ENCODE measurements at regions not wholly inside any gene's neighbourhood (a gene's known extent, or its start where the extent isn't known, plus 50 kb on each side); places are given as distances from the start of the nearest gene placed in this dataset.

DNA sequence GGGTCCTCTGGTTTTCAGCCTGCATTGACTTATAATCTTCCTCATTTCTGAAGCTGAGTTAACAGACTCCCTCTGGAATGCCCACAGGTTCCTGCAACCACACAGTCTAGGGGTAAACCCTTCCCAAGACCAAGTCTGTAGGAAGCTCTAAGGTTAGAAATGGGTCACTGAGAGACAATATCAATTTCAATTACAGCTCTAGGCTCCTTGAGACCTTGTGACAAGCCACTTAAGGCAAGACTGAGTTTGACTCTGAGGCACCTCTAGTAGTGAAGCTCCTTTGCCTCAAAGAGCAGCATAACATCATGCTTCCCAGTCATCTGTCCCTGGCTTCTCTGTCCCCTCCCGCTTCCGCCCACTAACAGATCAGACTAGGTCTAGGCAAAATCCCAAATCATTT, 333.2 kb upstream of the JARID2 start:
- TF ChIP-seq, protein P1, sequence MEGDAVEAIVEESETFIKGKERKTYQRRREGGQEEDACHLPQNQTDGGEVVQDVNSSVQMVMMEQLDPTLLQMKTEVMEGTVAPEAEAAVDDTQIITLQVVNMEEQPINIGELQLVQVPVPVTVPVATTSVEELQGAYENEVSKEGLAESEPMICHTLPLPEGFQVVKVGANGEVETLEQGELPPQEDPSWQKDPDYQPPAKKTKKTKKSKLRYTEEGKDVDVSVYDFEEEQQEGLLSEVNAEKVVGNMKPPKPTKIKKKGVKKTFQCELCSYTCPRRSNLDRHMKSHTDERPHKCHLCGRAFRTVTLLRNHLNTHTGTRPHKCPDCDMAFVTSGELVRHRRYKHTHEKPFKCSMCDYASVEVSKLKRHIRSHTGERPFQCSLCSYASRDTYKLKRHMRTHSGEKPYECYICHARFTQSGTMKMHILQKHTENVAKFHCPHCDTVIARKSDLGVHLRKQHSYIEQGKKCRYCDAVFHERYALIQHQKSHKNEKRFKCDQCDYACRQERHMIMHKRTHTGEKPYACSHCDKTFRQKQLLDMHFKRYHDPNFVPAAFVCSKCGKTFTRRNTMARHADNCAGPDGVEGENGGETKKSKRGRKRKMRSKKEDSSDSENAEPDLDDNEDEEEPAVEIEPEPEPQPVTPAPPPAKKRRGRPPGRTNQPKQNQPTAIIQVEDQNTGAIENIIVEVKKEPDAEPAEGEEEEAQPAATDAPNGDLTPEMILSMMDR (IDR thresholded peaks at IDR 0.05; ENCODE audit: control insufficient read depth, insufficient read depth, low read depth, low read length, missing control alignments): no peak
- no peak for DNase-seq (ENCODE audit: low read depth)
- H3K4me3 ChIP-seq (ENCODE audit: control insufficient read depth, low read depth, low read length): no peak overlapping the region

DNA sequence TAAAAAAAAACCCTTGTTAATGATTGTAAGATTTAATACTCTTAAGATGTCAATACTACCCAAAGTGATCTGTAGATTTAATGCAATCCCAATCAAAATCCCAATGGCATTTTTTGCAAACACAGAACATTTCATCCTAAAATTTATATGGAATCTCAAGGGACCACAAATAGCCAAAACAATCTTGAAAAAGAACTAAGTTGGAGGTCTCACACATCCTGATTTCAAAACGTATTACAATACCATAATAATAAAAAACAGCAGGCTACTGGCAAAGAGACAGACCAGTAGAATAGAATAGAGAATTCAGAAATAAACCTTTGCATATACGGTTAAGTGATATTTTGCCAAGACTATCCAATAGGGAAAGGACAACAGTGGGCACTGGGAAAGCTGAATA, 331.9 kb upstream of the JARID2 start:
- no peak overlapping the region for H3K4me3 ChIP-seq (ENCODE audit: control insufficient read depth, low read depth, low read length)
- no peak for DNase-seq (ENCODE audit: low read depth)
- TF ChIP-seq, protein P1 (IDR thresholded peaks at IDR 0.05; ENCODE audit: control insufficient read depth, insufficient read depth, low read depth, low read length, missing control alignments): no peak

DNA sequence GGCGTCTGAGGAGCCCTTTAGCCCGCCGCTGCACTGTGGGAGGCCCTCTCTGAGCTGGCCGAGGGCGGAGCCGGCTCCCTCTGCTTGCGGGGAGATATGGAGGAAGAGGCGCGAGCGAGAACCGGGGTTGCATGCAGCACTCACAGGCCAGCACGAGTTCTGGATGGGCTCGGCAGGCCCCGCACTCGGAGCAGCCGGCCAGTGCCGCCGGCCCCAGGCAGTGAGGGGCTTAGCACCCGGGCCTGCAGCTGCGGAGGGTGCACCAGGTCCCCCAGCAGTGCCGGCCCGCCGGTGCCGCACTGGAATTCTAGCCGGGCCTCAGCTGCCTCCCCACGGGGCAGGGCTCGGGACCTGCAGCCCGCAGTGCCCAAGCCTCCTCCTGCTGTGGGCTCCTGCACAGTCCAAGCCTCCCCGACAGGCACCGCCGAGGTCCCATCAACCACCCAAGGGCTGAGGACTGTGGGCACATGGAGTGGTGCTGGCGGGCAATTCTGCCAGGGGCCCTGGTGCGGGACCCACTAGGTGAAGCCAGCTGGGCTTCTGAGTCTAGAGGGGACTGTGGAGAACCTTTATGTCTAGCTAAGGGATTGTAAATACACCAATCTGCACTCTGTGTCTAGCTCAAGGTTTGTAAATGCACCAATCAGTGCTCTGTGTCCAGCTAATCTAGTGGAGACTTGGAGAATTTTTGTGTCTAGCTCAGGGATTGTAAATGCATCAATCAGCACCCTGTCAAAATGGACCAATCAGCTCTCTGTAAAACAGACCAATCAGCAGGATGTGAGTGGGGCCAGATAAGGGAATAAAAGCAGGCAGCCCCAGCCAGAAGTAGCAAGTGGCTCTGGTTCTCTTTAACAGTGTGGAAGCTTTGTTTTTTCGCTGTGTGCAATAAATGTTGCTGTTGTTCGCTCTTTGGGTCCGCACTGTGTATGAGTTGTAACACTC, 329.7 kb upstream of the JARID2 start:
- no peak for DNase-seq (ENCODE audit: low read depth)
- TF ChIP-seq, protein P1 (IDR thresholded peaks at IDR 0.05; ENCODE audit: control insufficient read depth, insufficient read depth, low read depth, low read length, missing control alignments): no peak
- no peak overlapping the region for H3K4me3 ChIP-seq (ENCODE audit: control insufficient read depth, low read depth, low read length)

DNA sequence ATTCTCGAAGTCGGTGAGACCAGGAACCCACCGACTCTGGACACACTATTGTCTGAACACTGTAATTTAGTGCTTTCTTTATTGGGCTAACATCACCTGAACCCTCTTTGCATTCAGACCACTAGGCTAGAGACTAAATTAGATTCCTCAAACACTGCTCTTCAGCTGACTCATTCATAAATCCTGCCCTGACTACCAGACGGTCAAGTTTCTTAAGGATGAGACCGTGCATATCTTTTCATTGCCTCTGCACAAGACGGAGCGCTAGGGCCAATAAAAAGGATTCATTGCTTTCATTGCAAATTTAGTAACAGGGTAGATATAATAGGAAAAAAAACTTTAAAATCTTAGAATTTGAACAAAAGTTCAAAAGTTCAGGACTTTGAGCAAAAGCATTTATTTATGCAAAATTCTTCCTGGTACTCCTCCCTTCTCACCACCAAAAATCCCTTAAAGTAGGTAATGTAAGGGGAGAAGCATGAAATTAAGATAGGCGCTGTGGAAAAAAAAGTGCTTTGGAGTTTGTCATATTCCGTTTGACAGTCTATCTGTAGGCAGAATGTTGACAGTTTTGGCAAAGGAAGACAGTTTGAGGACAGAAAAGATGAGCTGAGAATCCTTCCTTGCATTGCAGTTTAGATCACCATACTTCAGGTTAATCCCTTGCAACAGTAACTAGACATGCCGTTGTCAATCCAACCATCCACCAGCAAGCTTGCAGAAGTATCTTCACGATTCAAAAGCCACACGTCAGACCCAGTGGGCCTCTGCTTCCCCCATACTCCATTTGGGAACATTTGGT, 328.6 kb upstream of the JARID2 start:
- TF ChIP-seq, protein P1 (IDR thresholded peaks at IDR 0.05; ENCODE audit: control insufficient read depth, insufficient read depth, low read depth, low read length, missing control alignments): no peak
- H3K4me3 ChIP-seq (ENCODE audit: control insufficient read depth, low read depth, low read length): no peak overlapping the region
- DNase-seq (ENCODE audit: low read depth): peak; percentile 69

DNA sequence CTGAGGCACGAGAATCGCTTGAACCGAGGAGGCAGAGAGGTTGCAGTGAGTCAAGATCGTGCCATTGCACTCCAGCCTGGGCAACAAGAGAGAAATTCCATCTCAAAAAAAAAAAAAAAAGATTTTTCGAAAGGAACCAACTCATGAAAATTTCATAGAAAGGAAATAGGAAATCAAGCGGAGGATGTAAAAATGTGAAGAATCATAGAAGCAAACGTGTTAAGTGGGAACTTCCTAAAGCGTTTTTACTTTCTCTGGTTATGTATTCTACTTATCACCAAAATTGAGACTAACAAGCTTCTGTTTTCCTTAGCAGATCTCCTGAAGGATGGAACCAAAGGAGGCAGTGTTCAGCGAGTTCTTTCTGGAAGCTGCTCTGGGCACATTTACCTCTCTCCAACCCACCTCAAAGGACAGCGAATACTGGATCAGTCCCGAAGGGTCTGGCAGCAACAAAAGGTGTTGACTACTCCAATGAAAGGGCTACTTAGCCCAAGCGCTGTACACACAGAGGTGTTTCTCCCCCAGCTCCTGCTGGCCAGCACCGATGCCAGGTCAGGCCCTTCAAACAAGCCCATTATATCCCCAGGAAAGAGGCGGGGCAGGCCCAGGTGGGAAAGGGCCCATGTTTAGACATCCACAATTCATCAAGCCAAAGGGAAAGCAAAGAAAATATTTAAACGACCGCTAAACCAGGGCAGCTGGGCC, 327.5 kb upstream of the JARID2 start:
- DNase-seq (ENCODE audit: low read depth): no peak
- TF ChIP-seq, protein P1 (IDR thresholded peaks at IDR 0.05; ENCODE audit: control insufficient read depth, insufficient read depth, low read depth, low read length, missing control alignments): no peak
- H3K4me3 ChIP-seq (ENCODE audit: control insufficient read depth, low read depth, low read length): no peak overlapping the region

DNA sequence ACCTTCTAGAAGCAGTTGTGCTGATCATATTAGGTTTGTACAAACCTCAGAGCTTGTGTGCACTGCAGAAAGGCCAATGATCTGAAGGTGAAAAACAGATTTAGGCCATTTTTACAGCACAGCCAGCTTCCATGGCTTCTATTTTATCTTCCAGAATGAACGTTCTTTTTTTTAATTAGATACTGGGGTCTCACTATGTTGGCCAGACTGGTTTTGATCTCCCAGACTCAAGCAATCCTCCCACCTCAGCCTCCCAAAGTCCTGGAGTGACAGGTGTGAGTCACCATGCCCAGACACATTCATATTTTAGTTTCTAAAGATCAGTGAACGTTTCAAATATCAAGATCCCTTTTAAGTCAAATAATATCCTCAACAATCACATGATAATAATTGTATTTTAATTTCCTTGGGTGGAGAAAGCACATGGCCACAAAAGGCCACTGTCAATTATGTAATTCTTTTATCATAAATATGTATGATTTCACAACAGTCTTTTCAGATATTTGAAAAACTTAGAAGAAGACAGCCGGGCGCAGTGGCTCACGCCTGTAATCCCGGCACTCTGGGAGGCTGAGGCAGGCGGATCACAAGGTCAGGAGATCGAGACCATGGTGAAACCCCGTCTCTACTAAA, 326.7 kb upstream of the JARID2 start:
- TF ChIP-seq, protein P1 (IDR thresholded peaks at IDR 0.05; ENCODE audit: control insufficient read depth, insufficient read depth, low read depth, low read length, missing control alignments): no peak
- DNase-seq (ENCODE audit: low read depth): no peak
- no peak overlapping the region for H3K4me3 ChIP-seq (ENCODE audit: control insufficient read depth, low read depth, low read length)
